ENCODE measurements at regions not wholly inside any gene's neighbourhood (a gene's known extent, or its start where the extent isn't known, plus 50 kb on each side); places are given as distances from the start of the nearest gene placed in this dataset.

DNA sequence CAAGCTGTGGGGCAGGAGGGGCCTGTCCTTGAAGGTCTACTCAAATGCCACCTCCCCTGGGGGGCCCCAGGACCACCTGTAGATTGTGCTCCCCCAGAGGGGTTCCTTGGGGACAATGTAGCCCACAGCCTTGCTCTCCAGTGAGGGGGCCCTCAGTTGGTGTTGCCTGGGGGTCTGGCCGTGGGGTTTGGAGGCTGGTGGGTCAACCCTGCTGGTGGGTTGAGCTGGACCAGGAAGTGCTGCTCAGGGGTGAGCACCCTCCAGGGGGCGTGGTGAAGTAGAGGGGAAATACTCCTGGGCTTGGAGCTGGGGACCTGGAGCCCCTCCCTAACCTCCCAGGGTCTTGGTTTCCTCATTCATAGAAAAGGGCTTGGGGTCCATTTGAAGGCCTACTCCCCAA lies 143.6 kb upstream of the WNT4 start:
- DNase-seq (ENCODE audit: low read depth): no peak

- DNase-seq (ENCODE audit: low read depth): no peak
These were observed 144.4 kb upstream of the WNT4 start for GRCh38 chr1:22287273-22287672.

GRCh38 chr1:22287946-22288520 lies 145.1 kb upstream of the WNT4 start:
- DNase-seq (ENCODE audit: low read depth): no peak

- DNase-seq (ENCODE audit: low read depth): no peak
These were observed 145.8 kb upstream of the WNT4 start for GRCh38 chr1:22288593-22289241.

DNA sequence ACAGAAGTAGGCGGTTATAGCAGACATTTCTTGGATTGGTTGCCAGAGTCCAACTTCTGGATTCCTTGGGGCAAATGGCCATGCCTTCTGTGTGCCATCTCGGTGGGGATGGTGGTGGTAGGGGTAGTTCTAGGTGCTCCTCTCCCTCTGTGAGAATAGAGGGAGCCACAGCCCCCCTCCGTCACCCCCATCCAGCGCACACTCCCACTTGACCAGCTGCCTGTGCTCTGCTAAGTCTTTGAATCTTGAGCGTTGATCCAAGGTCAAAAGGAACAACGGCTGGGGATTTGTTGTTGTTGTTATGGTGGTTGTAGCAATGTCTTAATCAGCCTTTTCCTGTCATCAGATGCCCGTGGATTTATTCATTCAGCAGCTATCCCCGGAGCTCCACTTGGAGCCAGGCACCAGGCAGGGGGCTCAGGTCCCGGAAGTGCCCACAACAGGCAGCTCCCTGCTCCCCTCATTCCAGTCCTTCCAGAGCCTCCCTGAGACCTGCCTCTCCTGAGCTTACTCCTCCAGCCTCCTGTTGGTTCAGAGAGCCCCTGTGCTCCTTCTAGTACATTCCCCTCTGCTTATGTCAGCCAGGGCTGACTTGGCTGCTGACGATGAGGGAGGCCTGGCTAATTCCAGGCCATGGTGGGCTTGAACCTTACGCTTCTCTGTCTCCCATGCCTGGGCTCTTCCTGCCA lies 146.6 kb upstream of the WNT4 start:
- no peak for DNase-seq (ENCODE audit: low read depth)

DNA sequence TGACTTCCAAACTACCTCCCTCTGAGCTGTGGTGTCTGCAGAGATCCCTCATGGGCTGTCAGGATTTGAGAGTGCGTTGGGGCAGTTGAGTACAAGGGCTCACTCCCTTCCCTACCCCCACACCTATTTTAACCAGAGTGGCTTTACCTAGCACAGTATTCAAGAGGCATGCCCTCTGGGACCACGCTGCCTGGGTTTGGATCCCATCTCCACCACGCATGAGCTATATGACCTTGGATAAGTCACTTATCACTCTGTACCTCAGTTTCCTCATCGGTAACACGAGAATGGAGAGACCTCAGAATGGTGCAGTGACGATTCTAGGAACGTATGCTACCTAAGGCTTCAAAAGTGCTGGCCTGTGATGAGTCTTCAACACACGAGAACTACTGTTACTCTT lies 147.3 kb upstream of the WNT4 start:
- no peak for DNase-seq (ENCODE audit: low read depth)

DNA sequence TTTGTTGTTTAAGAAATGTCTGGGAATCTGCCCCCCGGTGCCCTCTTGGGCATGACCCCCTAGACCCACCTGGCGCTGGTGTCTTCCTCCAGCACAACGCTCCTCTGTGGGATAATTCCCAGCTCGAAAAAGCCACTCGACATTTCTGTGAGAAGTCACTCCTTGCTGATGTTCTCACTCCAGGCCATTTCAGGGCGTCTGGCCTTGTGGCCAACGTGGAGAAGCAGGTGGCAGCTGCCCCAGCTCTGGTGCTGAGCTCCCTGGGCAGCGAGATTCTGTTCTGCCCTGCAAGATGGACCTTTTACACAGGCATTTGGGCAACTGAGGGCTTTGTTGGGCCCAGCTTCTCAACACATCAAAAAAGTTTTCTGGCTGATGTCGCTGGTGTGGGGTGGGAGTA lies 147.7 kb upstream of the WNT4 start:
- DNase-seq (ENCODE audit: low read depth): no peak

- no peak for DNase-seq (ENCODE audit: low read depth)
These were observed 148.2 kb upstream of the WNT4 start for GRCh38 chr1:22291057-22291456.

- DNase-seq (ENCODE audit: low read depth): no peak
These were observed 148.6 kb upstream of the WNT4 start for GRCh38 chr1:22291494-22291893.

GRCh38 chr1:22292011-22292788 lies 149.3 kb upstream of the WNT4 start:
- DNase-seq (ENCODE audit: low read depth): no peak

GRCh38 chr1:22295396-22295795 lies 152.5 kb upstream of the WNT4 start:
- no peak for DNase-seq (ENCODE audit: low read depth)

- DNase-seq (ENCODE audit: low read depth): no peak
These were observed 153.0 kb upstream of the WNT4 start for GRCh38 chr1:22295856-22296255.

- DNase-seq (ENCODE audit: low read depth): no peak
These were observed 154.0 kb upstream of the WNT4 start for GRCh38 chr1:22296701-22297591.

DNA sequence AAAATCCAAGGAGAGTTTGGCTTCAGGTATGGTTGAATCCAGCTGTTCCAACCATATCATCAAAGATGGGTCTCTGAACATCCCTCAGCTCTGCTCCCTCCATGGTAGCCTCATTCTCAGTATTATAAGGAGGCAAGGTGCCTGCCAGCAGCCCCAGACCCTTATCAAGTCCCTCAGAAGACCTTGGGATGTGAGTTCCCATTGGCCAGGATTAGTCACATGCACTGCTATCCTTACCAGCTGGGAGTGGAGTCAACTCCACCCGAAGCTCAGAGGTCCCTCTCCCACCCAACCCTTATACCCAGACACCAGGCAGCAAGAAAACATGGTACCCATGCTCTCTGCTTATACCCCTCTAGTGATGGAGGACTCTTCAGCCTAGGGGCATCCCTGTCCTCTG lies 153.7 kb upstream of the ZBTB40 start:
- no peak for DNase-seq (ENCODE audit: low read depth)

- DNase-seq (ENCODE audit: low read depth): no peak
These were observed 147.8 kb upstream of the ZBTB40 start for GRCh38 chr1:22303816-22304215.

DNA sequence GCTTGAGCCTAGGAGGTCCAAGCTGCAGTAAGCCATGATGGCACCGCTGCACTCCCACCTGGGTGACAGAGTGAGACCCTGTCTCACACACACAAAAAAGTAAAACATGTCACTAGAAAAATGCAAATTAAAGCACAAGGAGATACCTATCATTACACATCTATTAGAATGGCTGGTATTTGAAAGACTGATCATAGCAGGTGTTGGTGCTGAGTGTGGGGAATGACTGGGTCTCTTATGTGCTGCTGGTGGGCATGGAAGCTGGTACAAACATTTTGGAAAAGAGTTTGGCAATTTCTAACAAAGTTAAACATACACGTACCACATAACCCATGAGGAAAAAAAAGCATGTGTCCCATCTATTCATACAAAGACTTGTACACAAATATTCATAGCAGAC lies 142.1 kb upstream of the ZBTB40 start:
- no peak for DNase-seq (ENCODE audit: low read depth)

DNA sequence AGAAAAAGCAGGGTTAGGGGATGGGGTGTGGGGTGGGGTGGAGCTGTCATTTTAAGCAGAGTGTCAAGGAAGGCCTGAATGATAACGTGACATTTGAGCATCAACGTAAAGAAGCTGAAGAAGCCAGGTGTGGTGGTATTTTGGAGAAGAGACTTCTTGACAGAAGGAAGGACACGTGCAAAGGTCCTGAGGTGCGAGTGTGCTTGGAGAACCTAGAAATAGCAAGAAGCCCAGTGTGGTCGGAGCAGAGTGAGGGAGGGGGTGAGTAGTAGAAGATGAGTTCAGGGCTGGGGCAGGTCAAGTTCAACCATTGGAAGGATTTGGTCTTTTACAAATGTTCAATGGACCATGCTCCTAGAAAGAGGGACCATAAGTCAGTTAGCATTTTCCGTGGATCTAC lies 140.2 kb upstream of the ZBTB40 start:
- no peak for DNase-seq (ENCODE audit: low read depth)

DNA sequence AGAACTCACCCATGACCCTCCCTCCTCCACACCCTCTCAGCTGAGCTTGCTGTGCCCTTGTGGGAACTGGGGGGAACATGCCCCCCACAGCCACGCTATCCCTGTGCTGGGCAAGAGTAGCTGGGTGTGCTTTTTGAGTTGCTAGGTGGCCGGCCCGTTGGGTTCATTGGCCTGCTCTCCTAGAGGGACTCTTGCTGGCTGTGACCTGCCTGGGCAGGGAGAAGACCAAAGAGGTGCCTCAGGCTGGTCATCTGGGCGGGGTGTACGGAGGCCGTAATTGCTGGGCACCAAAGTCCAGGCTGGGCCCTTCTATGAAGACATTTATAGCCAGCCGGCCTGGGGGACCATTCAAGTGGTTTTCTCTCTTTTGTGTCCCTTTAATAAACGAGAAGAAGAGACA lies 138.3 kb upstream of the ZBTB40 start:
- DNase-seq (ENCODE audit: low read depth): no peak

DNA sequence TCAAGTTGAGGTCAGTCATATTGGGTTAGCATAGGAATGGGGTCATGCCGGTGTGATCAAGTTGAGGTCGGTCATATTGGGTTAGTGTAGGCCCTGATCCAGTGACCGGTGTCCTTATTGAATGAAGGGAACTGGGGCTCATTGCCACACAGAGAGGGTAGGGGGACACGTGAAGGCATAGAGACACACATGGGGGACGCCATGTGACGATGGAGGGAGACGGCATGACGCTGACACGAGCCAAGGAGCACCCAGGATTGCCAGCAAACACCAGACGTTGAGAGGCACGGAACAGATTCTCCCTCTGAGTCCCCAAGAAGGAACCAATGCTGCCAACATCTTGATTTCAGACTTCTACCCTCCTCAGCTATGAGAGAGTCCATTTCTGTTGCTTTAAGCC lies 136.9 kb upstream of the ZBTB40 start:
- no peak for DNase-seq (ENCODE audit: low read depth)

DNA sequence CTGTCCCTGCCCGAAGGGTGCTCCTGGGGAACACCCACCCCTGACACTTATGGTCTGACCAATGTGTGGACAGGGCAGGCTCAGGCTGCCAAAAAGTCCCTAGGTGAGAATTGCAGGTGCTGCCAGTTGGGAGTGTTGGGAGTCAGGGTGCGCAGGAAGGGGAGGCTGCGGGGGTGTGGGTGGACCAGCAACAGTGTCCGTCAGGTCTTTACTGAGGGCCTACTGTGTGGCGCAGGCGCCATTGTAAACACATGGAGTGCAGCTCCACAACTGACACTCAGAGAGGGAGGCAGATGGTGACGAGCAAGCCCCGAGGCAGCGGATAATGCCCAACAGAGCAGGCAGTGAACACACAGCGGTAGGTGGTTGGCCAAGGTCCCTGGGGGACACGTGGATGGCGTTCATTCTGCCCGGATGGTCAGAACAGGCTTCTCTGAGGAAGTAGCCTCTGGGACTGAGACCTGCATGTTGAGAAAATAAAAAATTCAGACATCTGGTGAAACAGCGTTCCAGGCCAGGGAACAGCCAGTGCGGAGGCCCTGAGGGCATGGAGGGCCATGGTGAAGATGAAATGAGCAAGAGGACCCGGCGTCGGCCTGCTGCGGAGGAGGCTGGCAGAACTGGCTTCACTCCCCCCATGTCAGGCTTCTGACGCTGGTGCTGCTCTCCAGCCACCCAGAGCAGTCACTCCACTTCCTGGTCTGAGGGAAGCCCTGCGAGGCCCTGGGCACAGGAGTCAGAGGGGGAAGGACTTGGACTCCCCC lies 136.2 kb upstream of the ZBTB40 start:
- DNase-seq (ENCODE audit: low read depth): no peak

DNA sequence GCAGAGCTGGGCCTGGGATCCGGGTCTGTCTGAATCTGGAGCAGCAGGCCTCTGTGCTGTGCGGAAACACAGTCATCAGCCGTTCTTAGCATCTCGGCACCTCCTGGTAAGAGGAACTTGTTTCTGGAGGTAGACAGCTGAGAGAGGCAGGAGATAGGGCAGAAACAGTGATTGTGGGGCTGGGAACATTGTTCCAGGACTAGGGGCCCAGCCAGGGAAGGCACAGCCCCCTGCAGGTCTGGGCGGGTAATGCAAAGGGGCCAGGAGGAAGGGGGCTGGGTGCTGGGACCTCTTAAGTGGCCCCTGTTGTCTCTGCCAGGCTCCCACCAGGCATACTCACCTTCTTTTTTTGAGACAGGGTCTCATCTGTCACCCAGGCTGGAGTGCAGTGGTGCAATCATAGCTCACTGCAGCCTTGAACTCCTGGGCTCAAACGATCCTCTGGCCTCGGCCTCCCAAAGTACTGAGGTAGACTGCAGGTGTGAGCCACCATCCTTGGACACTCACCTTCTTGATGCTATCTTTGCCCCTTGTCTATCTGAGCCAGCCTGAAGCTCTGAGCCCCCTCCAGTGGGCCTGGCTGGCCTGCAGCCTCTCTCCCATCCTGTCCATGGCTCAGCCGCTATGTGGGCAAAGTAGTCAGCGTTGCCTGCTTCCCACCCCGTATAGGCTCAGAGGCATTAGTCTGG lies 134.3 kb upstream of the ZBTB40 start:
- DNase-seq (ENCODE audit: low read depth): no peak

All from activated T-cell treated with anti-CD3 and anti-CD28 coated beads for 48 hours (primary cell).